WTC11 (cell line): ENCODE measurements at regions not wholly inside any gene's neighbourhood (a gene's known extent, or its start where the extent isn't known, plus 50 kb on each side); places are given as distances from the start of the nearest gene placed in this dataset.

Source experiments
- ATAC-seq: fragments of 200-7000 bp; cut with Tn5 transposase; 2 replicates; pipeline ENCODE4 v1.10.0; 2021; ENCODE audit warnings: mild to moderate bottlenecking, moderate library complexity
- CTCF ChIA-PET: fragments of 300-600 bp; sonication (Branson Sonifier 250); formaldehyde crosslinking; loops from one replicate; lab custom pipeline; 2021; ENCODE audit warnings: antibody characterized with exemption; lab: Charles Lee
- POLR2A ChIA-PET: fragments of 350-600 bp; sonication (Branson Sonifier 250); formaldehyde crosslinking; loops from one replicate; lab custom pipeline; 2021; ENCODE audit warnings: antibody characterized with exemption; lab: Charles Lee
- DNase-seq: peaks from one replicate; pipeline ENCODE4 v3.0.0; 2021; ENCODE audit warnings: low spot score
- H3K27ac Mint-ChIP-seq: 2 replicates; pipeline ENCODE4 v1.8.0; 2021; ENCODE audit warnings: mixed read lengths
- H3K27me3 Mint-ChIP-seq: 2 replicates; pipeline ENCODE4 v1.8.0; 2021; ENCODE audit warnings: low read depth, mild to moderate bottlenecking, moderate library complexity, mixed read lengths
- H3K36me3 Mint-ChIP-seq: 2 replicates; pipeline ENCODE4 v1.8.0; 2021; ENCODE audit warnings: mixed read lengths
- H3K4me1 Mint-ChIP-seq: 2 replicates; pipeline ENCODE4 v1.8.0; 2022; ENCODE audit warnings: mixed read lengths
- H3K4me3 Mint-ChIP-seq: 2 replicates; pipeline ENCODE4 v1.8.0; 2021; ENCODE audit warnings: mild to moderate bottlenecking, moderate library complexity, mixed read lengths
- H3K9me3 Mint-ChIP-seq: 2 replicates; pipeline ENCODE4 v1.8.0; 2021; ENCODE audit warnings: mixed read lengths
- ESRRA ChIP-seq: sonication (generic); formaldehyde crosslinking; IDR thresholded peaks from 2 replicates; pipeline ENCODE4 v1.8.1; 2022; ENCODE audit warnings: mild to moderate bottlenecking, missing genetic modification reagents, borderline replicate concordance
- FOXK1 ChIP-seq: sonication (generic); formaldehyde crosslinking; IDR thresholded peaks from 2 replicates; pipeline ENCODE4 v1.8.0; 2022; ENCODE audit warnings: mild to moderate bottlenecking, moderate library complexity, missing genetic modification reagents
- NFYB ChIP-seq: sonication (generic); formaldehyde crosslinking; conservative IDR thresholded peaks from 2 replicates; pipeline ENCODE4 v1.8.0; 2022; ENCODE audit warnings: low read depth, missing genetic modification reagents
- NR1H2 ChIP-seq: sonication (generic); formaldehyde crosslinking; IDR thresholded peaks from 2 replicates; pipeline ENCODE4 v1.9.0; 2021; ENCODE audit warnings: mild to moderate bottlenecking, moderate library complexity, missing genetic modification reagents
- NR2C2 ChIP-seq: sonication (generic); formaldehyde crosslinking; IDR thresholded peaks from 2 replicates; pipeline ENCODE4 v1.8.0; 2022; ENCODE audit warnings: mild to moderate bottlenecking, missing genetic modification reagents
- PRRX2 ChIP-seq: fragments of 250-450 bp; sonication (Bioruptor Pico); IDR thresholded peaks from 2 replicates; pipeline ENCODE4 v1.8.0; 2021; ENCODE audit warnings: mild to moderate bottlenecking
- ZBTB21 ChIP-seq: sonication (generic); formaldehyde crosslinking; IDR thresholded peaks from 2 replicates; pipeline ENCODE4 v1.8.1; 2023; ENCODE audit warnings: mild to moderate bottlenecking, missing genetic modification reagents, borderline replicate concordance
- ZNF138 ChIP-seq: sonication (generic); formaldehyde crosslinking; conservative IDR thresholded peaks from 2 replicates; pipeline ENCODE4 v1.8.1; 2022; ENCODE audit warnings: mild to moderate bottlenecking, moderate library complexity, missing genetic modification reagents
- ZNF317 ChIP-seq: sonication (generic); formaldehyde crosslinking; IDR thresholded peaks from 2 replicates; pipeline ENCODE4 v1.8.1; 2023; ENCODE audit warnings: low read depth, mild to moderate bottlenecking, moderate library complexity, missing genetic modification reagents, borderline replicate concordance
- ZNF396 ChIP-seq: fragments of 250-450 bp; sonication (Bioruptor Pico); IDR thresholded peaks from 2 replicates; pipeline ENCODE4 v1.8.0; 2021; ENCODE audit warnings: mild to moderate bottlenecking, moderate library complexity, borderline replicate concordance
- ZNF423 ChIP-seq: fragments of 250-450 bp; sonication (Bioruptor Pico); IDR thresholded peaks from 2 replicates; pipeline ENCODE4 v2.1.2; 2022; ENCODE audit warnings: mild to moderate bottlenecking, moderate library complexity
- TF ChIP-seq, protein P1 (sequence below): fragments of 250-450 bp; sonication (Bioruptor Pico); IDR thresholded peaks from 2 replicates; pipeline ENCODE4 v2.1.2; 2022; ENCODE audit warnings: mild to moderate bottlenecking, moderate library complexity
- TF ChIP-seq, protein P2 (sequence below): sonication (generic); formaldehyde crosslinking; IDR thresholded peaks from 2 replicates; pipeline ENCODE4 v1.8.0; 2022; ENCODE audit warnings: mild to moderate bottlenecking, missing genetic modification reagents
- TF ChIP-seq, protein P3 (sequence below): fragments of 250-450 bp; sonication (Bioruptor Pico); IDR thresholded peaks from 2 replicates; pipeline ENCODE4 v1.8.0; 2021; ENCODE audit warnings: mild to moderate bottlenecking
- TF ChIP-seq, protein P4 (sequence below): sonication (generic); formaldehyde crosslinking; IDR thresholded peaks from 2 replicates; pipeline ENCODE4 v1.8.0; 2022; ENCODE audit warnings: mild to moderate bottlenecking, missing genetic modification reagents
- TF ChIP-seq, protein P5 (sequence below): sonication (generic); formaldehyde crosslinking; IDR thresholded peaks from 2 replicates; pipeline ENCODE4 v1.8.1; 2022; ENCODE audit warnings: missing genetic modification reagents, borderline replicate concordance
- TF ChIP-seq, protein P6 (sequence below): sonication (generic); formaldehyde crosslinking; IDR thresholded peaks from 2 replicates; pipeline ENCODE4 v1.8.1; 2022; ENCODE audit warnings: low read depth, mild to moderate bottlenecking, moderate library complexity, missing genetic modification reagents, borderline replicate concordance
- TF ChIP-seq, protein P7 (sequence below): fragments of 250-450 bp; sonication (Bioruptor Pico); IDR thresholded peaks from 2 replicates; pipeline ENCODE4 v1.9.0; 2021; ENCODE audit warnings: mild to moderate bottlenecking, borderline replicate concordance

DNA sequence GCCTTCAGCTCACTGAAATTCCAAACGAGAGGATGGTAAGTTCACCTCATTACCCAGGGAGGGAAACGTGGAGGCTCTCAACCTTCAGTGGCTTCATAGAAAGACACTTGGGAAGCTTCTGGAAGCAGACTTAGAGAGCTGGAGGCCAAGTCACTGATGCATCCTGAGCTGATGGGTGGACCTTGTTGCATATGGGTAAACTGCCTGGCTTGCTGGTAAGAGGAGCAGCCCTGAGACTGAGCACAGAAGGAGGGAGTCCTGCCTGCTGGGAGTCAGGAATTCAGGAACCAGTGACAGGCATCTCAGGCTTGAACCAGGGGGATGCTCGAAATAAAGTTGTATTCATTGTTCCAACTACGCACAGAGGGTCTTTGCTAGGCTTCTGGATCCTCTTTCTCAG lies 66.5 kb upstream of the NPAS2 start (continued):
- TF ChIP-seq, protein P1, sequence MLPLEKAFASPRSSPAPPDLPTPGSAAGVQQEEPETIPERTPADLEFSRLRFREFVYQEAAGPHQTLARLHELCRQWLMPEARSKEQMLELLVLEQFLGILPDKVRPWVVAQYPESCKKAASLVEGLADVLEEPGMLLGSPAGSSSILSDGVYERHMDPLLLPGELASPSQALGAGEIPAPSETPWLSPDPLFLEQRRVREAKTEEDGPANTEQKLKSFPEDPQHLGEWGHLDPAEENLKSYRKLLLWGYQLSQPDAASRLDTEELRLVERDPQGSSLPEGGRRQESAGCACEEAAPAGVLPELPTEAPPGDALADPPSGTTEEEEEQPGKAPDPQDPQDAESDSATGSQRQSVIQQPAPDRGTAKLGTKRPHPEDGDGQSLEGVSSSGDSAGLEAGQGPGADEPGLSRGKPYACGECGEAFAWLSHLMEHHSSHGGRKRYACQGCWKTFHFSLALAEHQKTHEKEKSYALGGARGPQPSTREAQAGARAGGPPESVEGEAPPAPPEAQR (CRISPR knock-in tag) = no peak

DNA sequence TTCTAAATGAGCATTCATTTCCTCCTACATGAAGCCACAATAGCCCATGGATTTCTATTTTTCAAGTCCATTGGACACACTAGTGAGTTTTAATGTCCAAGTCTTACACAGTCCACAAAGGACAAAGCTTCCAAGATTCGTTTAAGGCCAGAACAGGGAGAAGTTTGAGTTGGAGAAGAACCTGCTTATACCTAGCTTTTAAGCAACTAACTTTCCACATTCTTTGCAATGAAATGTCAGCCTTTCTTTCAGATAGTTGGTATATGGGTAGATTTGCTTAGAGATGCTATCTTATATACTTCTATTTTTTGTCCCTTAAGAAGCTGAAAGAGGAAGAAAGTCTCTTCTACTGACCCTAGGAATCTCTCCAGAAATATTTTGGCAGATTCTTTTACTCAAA lies 66.1 kb upstream of the NPAS2 start:
- no peaks in the 10 kb centered on the region for H3K4me1 Mint-ChIP-seq
- H3K36me3 Mint-ChIP-seq = no peaks in the 10 kb centered on the region
- TF ChIP-seq NR1H2 (CRISPR knock-in tag) = no peak
- TF ChIP-seq ZBTB21 (CRISPR knock-in tag) = no peak
- TF ChIP-seq ZNF138 (CRISPR knock-in tag) = no peak
- TF ChIP-seq PRRX2 (CRISPR knock-in tag) = no peak
- H3K27ac Mint-ChIP-seq = no peak overlapping the region
- ATAC-seq (no peak), DNase-seq (no peak)
- peaks cover 30% of the 10 kb centered on the region for H3K9me3 Mint-ChIP-seq
- no peak overlapping the region for H3K4me3 Mint-ChIP-seq
- POLR2A ChIA-PET = no interaction called here
- CTCF ChIA-PET = no interaction called here
- no peaks in the 10 kb centered on the region; the same call in 1 of the 2 replicates for H3K27me3 Mint-ChIP-seq

DNA sequence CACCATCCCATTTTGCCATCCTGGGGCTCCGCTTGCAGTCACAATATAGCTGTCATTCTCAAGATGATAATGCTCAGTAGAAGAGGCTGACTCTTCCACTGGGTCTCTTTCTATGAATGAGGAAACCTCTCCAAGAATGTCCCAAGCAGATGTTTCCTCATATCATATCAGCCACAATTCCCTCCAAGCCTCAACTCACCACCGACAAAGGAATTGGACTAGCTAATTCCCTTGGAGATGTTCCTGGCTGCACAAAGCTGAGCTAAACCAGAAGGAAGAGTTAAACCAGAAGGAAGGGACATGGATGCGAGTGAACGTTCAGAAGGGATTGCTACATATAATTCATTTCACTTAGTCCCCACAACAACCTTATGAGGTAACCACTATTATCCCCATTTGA lies 65.0 kb upstream of the NPAS2 start:
- no peaks in the 10 kb centered on the region; the same call in 1 of the 2 replicates for H3K27me3 Mint-ChIP-seq
- H3K4me3 Mint-ChIP-seq = no peak overlapping the region
- no peaks in the 10 kb centered on the region for H3K4me1 Mint-ChIP-seq
- peaks cover 24% of the 10 kb centered on the region for H3K9me3 Mint-ChIP-seq
- TF ChIP-seq, protein P2, sequence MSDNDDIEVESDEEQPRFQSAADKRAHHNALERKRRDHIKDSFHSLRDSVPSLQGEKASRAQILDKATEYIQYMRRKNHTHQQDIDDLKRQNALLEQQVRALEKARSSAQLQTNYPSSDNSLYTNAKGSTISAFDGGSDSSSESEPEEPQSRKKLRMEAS (CRISPR knock-in tag) = no peak
- TF ChIP-seq, protein P3, sequence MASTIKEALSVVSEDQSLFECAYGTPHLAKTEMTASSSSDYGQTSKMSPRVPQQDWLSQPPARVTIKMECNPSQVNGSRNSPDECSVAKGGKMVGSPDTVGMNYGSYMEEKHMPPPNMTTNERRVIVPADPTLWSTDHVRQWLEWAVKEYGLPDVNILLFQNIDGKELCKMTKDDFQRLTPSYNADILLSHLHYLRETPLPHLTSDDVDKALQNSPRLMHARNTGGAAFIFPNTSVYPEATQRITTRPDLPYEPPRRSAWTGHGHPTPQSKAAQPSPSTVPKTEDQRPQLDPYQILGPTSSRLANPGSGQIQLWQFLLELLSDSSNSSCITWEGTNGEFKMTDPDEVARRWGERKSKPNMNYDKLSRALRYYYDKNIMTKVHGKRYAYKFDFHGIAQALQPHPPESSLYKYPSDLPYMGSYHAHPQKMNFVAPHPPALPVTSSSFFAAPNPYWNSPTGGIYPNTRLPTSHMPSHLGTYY = no peak
- TF ChIP-seq, protein P4, sequence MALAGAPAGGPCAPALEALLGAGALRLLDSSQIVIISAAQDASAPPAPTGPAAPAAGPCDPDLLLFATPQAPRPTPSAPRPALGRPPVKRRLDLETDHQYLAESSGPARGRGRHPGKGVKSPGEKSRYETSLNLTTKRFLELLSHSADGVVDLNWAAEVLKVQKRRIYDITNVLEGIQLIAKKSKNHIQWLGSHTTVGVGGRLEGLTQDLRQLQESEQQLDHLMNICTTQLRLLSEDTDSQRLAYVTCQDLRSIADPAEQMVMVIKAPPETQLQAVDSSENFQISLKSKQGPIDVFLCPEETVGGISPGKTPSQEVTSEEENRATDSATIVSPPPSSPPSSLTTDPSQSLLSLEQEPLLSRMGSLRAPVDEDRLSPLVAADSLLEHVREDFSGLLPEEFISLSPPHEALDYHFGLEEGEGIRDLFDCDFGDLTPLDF (CRISPR knock-in tag) = no peak
- TF ChIP-seq, protein P5, sequence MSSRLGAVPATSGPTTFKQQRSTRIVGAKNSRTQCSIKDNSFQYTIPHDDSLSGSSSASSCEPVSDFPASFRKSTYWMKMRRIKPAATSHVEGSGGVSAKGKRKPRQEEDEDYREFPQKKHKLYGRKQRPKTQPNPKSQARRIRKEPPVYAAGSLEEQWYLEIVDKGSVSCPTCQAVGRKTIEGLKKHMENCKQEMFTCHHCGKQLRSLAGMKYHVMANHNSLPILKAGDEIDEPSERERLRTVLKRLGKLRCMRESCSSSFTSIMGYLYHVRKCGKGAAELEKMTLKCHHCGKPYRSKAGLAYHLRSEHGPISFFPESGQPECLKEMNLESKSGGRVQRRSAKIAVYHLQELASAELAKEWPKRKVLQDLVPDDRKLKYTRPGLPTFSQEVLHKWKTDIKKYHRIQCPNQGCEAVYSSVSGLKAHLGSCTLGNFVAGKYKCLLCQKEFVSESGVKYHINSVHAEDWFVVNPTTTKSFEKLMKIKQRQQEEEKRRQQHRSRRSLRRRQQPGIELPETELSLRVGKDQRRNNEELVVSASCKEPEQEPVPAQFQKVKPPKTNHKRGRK (CRISPR knock-in tag) = no peak
- TF ChIP-seq ESRRA (CRISPR knock-in tag) (no peak), NR2C2 (CRISPR knock-in tag) (no peak), FOXK1 (CRISPR knock-in tag) (no peak)
- TF ChIP-seq, protein P6, sequence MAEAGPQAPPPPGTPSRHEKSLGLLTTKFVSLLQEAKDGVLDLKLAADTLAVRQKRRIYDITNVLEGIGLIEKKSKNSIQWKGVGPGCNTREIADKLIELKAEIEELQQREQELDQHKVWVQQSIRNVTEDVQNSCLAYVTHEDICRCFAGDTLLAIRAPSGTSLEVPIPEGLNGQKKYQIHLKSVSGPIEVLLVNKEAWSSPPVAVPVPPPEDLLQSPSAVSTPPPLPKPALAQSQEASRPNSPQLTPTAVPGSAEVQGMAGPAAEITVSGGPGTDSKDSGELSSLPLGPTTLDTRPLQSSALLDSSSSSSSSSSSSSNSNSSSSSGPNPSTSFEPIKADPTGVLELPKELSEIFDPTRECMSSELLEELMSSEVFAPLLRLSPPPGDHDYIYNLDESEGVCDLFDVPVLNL (CRISPR knock-in tag) = no peak
- CTCF ChIA-PET = interaction anchor here (1.2 kb wide), 1 partner anchor 25 kb away, joined by 3 read pairs; no protein-coding TSS in a partner anchor
- H3K27ac Mint-ChIP-seq = no peak overlapping the region
- no peak for DNase-seq
- POLR2A ChIA-PET = no interaction called here
- ATAC-seq = no peak
- H3K36me3 Mint-ChIP-seq = no peaks in the 10 kb centered on the region

DNA sequence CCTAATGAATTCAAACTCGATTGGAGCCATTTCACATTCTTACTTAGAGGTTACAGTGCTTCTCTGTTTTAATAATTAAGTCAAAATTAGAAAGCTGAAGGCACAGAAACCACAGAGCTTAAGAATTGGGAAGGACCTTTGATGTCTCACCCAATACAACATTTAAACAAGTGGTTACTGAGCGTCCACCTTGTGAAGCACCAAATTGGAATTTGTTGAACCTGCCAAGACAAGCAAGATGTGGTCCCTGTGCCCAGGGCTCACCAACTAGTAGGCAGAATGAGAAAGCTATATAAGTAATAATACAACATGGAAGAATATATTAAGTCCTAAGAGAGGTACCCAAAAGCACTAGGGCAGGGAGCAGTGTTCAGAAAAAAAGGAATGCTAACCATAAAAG lies 64.5 kb upstream of the NPAS2 start:
- Mint-ChIP-seq H3K4me1 (no peaks in the 10 kb centered on the region), H3K27me3 (no peaks in the 10 kb centered on the region; the same call in 1 of the 2 replicates), H3K36me3 (no peaks in the 10 kb centered on the region), H3K4me3 (no peak overlapping the region), H3K27ac (no peak overlapping the region), H3K9me3 (peaks cover 19% of the 10 kb centered on the region)
- ChIA-PET CTCF (interaction anchor here (1.2 kb wide), 1 partner anchor 25 kb away, joined by 3 read pairs; no protein-coding TSS in a partner anchor), POLR2A (no interaction called here)
- ATAC-seq (no peak), DNase-seq (no peak)
- no peak for TF ChIP-seq ZNF423 (CRISPR knock-in tag)
- TF ChIP-seq ZNF138 (CRISPR knock-in tag) = no peak
- TF ChIP-seq ZNF396 = no peak
- TF ChIP-seq, protein P7, sequence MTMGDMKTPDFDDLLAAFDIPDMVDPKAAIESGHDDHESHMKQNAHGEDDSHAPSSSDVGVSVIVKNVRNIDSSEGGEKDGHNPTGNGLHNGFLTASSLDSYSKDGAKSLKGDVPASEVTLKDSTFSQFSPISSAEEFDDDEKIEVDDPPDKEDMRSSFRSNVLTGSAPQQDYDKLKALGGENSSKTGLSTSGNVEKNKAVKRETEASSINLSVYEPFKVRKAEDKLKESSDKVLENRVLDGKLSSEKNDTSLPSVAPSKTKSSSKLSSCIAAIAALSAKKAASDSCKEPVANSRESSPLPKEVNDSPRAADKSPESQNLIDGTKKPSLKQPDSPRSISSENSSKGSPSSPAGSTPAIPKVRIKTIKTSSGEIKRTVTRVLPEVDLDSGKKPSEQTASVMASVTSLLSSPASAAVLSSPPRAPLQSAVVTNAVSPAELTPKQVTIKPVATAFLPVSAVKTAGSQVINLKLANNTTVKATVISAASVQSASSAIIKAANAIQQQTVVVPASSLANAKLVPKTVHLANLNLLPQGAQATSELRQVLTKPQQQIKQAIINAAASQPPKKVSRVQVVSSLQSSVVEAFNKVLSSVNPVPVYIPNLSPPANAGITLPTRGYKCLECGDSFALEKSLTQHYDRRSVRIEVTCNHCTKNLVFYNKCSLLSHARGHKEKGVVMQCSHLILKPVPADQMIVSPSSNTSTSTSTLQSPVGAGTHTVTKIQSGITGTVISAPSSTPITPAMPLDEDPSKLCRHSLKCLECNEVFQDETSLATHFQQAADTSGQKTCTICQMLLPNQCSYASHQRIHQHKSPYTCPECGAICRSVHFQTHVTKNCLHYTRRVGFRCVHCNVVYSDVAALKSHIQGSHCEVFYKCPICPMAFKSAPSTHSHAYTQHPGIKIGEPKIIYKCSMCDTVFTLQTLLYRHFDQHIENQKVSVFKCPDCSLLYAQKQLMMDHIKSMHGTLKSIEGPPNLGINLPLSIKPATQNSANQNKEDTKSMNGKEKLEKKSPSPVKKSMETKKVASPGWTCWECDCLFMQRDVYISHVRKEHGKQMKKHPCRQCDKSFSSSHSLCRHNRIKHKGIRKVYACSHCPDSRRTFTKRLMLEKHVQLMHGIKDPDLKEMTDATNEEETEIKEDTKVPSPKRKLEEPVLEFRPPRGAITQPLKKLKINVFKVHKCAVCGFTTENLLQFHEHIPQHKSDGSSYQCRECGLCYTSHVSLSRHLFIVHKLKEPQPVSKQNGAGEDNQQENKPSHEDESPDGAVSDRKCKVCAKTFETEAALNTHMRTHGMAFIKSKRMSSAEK (CRISPR knock-in tag) = no peak
- TF ChIP-seq ZNF317 (CRISPR knock-in tag) = no peak
- TF ChIP-seq NFYB (CRISPR knock-in tag) = no peak
